Activated T-helper 1 cell treated with anti-CD3 and anti-CD28 coated beads, Interleukin-12 subunit alpha, Interleukin-12 subunit beta, Interleukin-2, Interleukin-4 antibody, amounts not matched to agents 30 ng/mL and 10 ng/mL and 1 ng/mL, durations not matched to agents 14 hours and 24 hours and 36 hours (primary cell): ENCODE measurements at regions not wholly inside any gene's neighbourhood (a gene's known extent, or its start where the extent isn't known, plus 50 kb on each side); places are given as distances from the start of the nearest gene placed in this dataset.

ENCODE experiments used
- DNase-seq: peaks from one replicate; pipeline ENCODE4 v3.0.0; 2021; ENCODE audit warnings: low spot score
- H3K27ac Mint-ChIP-seq: one replicate; pipeline ENCODE4 v1.8.0; 2021; ENCODE audit warnings: mild to moderate bottlenecking, mixed read lengths
- H3K27me3 Mint-ChIP-seq: one replicate; pipeline ENCODE4 v1.8.0; 2022; ENCODE audit warnings: mild to moderate bottlenecking, moderate library complexity, mixed read lengths; ENCODE audit not compliant: insufficient read depth
- H3K36me3 Mint-ChIP-seq: one replicate; pipeline ENCODE4 v1.8.0; 2021; ENCODE audit warnings: low read depth, mixed read lengths
- H3K4me1 Mint-ChIP-seq: one replicate; pipeline ENCODE4 v1.8.0; 2021; ENCODE audit warnings: low read depth, mixed read lengths
- H3K4me3 Mint-ChIP-seq: one replicate; pipeline ENCODE4 v1.8.0; 2021; ENCODE audit warnings: mild to moderate bottlenecking, moderate library complexity, mixed read lengths
- H3K9me3 Mint-ChIP-seq: one replicate; pipeline ENCODE4 v1.8.0; 2021; ENCODE audit warnings: mixed read lengths
- intact Hi-C: fragments of 100-400 bp; cut with micrococcal nuclease; formaldehyde crosslinking; loops from one replicate; pipeline ENCODE4 v1.15.1; 2024

GRCh38 chr1:82880506-82880905 is 1079.8 kb downstream of the ADGRL2 start:
- Mint-ChIP-seq H3K4me1 (no peaks in the 10 kb centered on the region), H3K4me3 (no peak overlapping the region), H3K27ac (no peak overlapping the region), H3K36me3 (no peaks in the 10 kb centered on the region), H3K9me3 (no peaks in the 10 kb centered on the region), H3K27me3 (no peaks in the 10 kb centered on the region)
- intact Hi-C loops: no loop called here
- no peak for DNase-seq

GRCh38 chr1:82879701-82880305 is 1079.1 kb downstream of the ADGRL2 start:
- intact Hi-C loops: no loop called here
- no peak for DNase-seq
- Mint-ChIP-seq H3K27me3 (no peaks in the 10 kb centered on the region), H3K36me3 (no peaks in the 10 kb centered on the region), H3K4me3 (no peak overlapping the region), H3K4me1 (no peaks in the 10 kb centered on the region), H3K9me3 (no peaks in the 10 kb centered on the region), H3K27ac (no peak overlapping the region)

DNA sequence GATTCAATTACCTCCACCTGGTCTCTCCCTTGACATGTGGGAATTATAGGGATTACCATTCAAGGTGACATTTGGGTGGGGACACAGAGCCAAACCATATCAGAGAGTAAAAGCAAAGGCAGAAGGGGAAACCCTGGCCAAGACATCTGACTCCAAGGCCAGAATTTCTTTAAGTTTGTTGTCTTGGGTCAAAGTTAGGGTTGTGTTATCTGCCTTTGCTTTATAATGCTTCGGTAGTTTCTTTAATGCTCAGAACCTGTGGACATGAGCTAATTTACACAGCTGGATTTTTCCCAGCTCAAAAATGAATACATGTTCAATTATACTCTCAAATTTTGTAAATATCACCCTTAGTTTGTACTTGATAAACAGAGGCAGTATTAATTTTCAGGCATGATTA is 1074.4 kb downstream of the ADGRL2 start:
- Mint-ChIP-seq H3K36me3 (no peaks in the 10 kb centered on the region), H3K4me1 (no peaks in the 10 kb centered on the region), H3K9me3 (no peaks in the 10 kb centered on the region), H3K4me3 (no peak overlapping the region), H3K27ac (no peak overlapping the region), H3K27me3 (no peaks in the 10 kb centered on the region)
- no peak for DNase-seq
- intact Hi-C loops: no loop called here

DNA sequence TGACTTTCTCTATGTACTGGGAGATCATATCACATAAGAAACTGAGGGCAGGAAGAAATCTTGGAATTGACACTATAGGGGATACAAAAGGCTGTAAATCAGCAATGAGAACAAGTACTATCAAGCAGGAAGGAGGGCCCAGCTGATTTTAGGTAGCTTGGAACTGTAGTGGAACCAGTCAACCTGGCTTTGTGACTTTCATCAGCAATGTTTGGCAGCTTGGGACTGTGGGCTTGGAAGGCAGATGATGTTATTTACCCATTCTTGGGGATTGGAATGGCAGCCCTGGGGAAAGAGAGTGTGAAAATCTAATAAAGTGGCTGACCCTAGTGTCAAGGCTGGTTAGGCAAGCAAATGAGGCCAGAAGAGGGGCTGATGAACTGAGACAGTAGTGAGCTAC is 1073.3 kb downstream of the ADGRL2 start:
- no peak overlapping the region for H3K27ac Mint-ChIP-seq
- no peaks in the 10 kb centered on the region for H3K4me1 Mint-ChIP-seq
- intact Hi-C loops: no loop called here
- no peak for DNase-seq
- H3K4me3 Mint-ChIP-seq: no peak overlapping the region
- H3K27me3 Mint-ChIP-seq: no peaks in the 10 kb centered on the region
- no peaks in the 10 kb centered on the region for H3K36me3 Mint-ChIP-seq
- H3K9me3 Mint-ChIP-seq: no peaks in the 10 kb centered on the region

GRCh38 chr1:82870332-82870731 is 1069.6 kb downstream of the ADGRL2 start:
- Mint-ChIP-seq H3K9me3 (no peaks in the 10 kb centered on the region), H3K27ac (no peak overlapping the region), H3K27me3 (no peaks in the 10 kb centered on the region), H3K4me3 (no peak overlapping the region), H3K4me1 (no peaks in the 10 kb centered on the region), H3K36me3 (no peaks in the 10 kb centered on the region)
- intact Hi-C loops: no loop called here
- DNase-seq: no peak

DNA sequence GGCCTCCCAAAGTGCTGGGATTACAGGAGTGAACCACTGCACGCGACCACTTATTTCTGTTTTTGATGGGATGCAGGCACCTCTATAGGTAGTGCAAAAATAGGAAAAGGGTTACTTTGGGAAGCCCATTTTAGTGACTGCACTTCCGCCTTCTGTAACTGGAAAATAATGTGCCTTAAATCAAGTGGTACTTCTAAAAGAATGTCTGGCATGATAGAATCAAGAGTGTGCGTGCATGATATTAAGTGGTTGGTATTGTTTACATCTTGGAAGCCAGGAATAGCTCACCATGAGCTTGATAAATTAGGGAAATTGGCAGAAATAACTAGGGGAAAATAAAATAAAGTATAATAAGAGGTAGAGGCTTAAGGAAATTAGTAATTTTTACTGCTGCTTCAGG is 1067.0 kb downstream of the ADGRL2 start:
- H3K27ac Mint-ChIP-seq: no peak overlapping the region
- H3K36me3 Mint-ChIP-seq: no peaks in the 10 kb centered on the region
- intact Hi-C loops: no loop called here

GRCh38 chr1:82861749-82862148 is 1061.0 kb downstream of the ADGRL2 start:
- DNase-seq: no peak
- Mint-ChIP-seq H3K36me3 (no peaks in the 10 kb centered on the region), H3K9me3 (no peaks in the 10 kb centered on the region), H3K4me3 (no peak overlapping the region), H3K27ac (no peak overlapping the region), H3K27me3 (no peaks in the 10 kb centered on the region), H3K4me1 (no peaks in the 10 kb centered on the region)
- intact Hi-C loops: no loop called here

More for the DNA sequence above, 1067.0 kb downstream of the ADGRL2 start:
- no peak for DNase-seq
- no peaks in the 10 kb centered on the region for H3K9me3 Mint-ChIP-seq
- H3K4me1 Mint-ChIP-seq: no peaks in the 10 kb centered on the region
- H3K27me3 Mint-ChIP-seq: no peaks in the 10 kb centered on the region
- no peak overlapping the region for H3K4me3 Mint-ChIP-seq

- Mint-ChIP-seq H3K27me3 (no peaks in the 10 kb centered on the region), H3K4me3 (no peak overlapping the region), H3K27ac (no peak overlapping the region), H3K4me1 (no peaks in the 10 kb centered on the region), H3K36me3 (no peaks in the 10 kb centered on the region), H3K9me3 (no peaks in the 10 kb centered on the region)
- intact Hi-C loops: no loop called here
- no peak for DNase-seq
These were observed 1057.3 kb downstream of the ADGRL2 start for GRCh38 chr1:82858031-82858430.

- Mint-ChIP-seq H3K36me3 (no peaks in the 10 kb centered on the region), H3K27me3 (no peaks in the 10 kb centered on the region), H3K4me3 (no peak overlapping the region), H3K9me3 (no peaks in the 10 kb centered on the region), H3K27ac (no peak overlapping the region), H3K4me1 (no peaks in the 10 kb centered on the region)
- DNase-seq: no peak
- intact Hi-C loops: no loop called here
These were observed 1048.7 kb downstream of the ADGRL2 start for GRCh38 chr1:82849460-82849859.

- Mint-ChIP-seq H3K36me3 (no peaks in the 10 kb centered on the region), H3K27ac (no peak overlapping the region), H3K27me3 (peaks cover 4% of the 10 kb centered on the region), H3K4me3 (no peak overlapping the region), H3K4me1 (no peaks in the 10 kb centered on the region), H3K9me3 (no peaks in the 10 kb centered on the region)
- intact Hi-C loops: no loop called here
- no peak for DNase-seq
These were observed 1047.3 kb downstream of the ADGRL2 start for GRCh38 chr1:82848043-82848442.

- intact Hi-C loops: no loop called here
- no peaks in the 10 kb centered on the region for H3K36me3 Mint-ChIP-seq
- H3K4me1 Mint-ChIP-seq: no peaks in the 10 kb centered on the region
- no peak for DNase-seq
- no peak overlapping the region for H3K4me3 Mint-ChIP-seq
- no peaks in the 10 kb centered on the region for H3K9me3 Mint-ChIP-seq
- H3K27ac Mint-ChIP-seq: no peak overlapping the region
- H3K27me3 Mint-ChIP-seq: peaks cover 4% of the 10 kb centered on the region
These were observed 1045.1 kb downstream of the ADGRL2 start for GRCh38 chr1:82845866-82846265.

DNA sequence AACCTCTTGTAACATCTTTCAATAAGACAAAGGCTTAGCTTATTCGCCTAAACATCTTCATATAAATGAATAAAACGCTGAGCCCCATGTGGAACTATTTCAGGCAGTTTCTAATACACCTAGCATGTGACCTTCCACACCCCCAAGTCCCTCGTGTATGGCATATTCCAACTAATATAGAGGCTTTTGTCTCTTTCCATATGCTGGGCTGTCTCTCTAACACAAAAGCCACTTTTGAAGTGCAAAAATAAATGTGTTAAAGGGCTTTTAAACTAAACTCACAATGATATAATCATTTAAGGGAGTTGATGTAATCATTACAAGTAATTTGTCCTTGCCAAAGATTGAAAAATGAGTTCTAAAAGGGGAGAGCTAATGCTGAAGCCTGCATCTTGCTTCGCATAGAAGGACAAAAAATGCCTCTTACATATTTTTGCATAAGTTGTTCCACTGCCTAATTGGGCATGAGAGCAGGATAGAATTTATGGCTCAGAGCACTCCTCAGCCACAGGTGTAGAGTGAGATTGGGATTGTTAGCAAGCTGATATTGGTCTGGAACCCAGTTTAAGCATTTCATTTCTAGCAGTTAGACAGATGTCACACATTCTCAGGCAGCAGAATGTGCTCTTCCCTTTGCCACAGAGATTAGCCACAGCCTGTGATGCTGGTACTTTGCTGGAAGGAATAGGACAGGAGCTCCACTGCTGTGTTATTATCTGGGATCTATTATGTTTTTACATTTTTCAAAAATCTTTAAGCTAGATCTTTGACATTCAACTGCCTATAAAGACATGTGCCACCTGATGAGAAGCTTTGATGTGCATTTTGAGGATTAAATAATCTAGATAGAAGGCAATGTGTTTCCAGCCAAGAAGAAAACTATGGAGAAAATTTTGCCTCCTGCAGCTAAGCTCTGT is 1044.4 kb downstream of the ADGRL2 start:
- H3K36me3 Mint-ChIP-seq: no peaks in the 10 kb centered on the region
- no peak overlapping the region for H3K27ac Mint-ChIP-seq
- DNase-seq: no peak
- H3K27me3 Mint-ChIP-seq: peaks cover 4% of the 10 kb centered on the region
- intact Hi-C loops: no loop called here
- no peaks in the 10 kb centered on the region for H3K9me3 Mint-ChIP-seq
- H3K4me1 Mint-ChIP-seq: no peaks in the 10 kb centered on the region
- H3K4me3 Mint-ChIP-seq: no peak overlapping the region

DNA sequence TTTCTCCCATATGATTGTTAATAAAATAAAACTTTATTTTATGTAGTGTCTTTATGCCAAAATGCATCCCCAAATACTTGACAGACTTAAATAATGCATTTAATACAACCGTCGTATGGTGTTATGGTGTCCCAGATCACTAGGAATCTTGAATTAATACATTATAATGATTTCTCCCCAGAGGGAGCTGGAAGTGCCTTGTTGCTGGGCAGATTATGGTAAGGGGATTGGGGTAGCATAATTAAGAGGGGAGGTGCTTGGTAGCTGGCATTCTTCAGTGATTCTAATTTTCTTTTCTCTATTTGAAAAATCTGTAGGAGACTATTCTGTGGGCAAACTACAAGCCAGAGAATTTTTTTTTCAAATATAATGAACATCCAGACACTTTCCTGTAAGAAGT is 1043.7 kb downstream of the ADGRL2 start:
- Mint-ChIP-seq H3K4me1 (no peaks in the 10 kb centered on the region), H3K9me3 (no peaks in the 10 kb centered on the region), H3K36me3 (no peaks in the 10 kb centered on the region), H3K4me3 (no peak overlapping the region), H3K27me3 (peaks cover 4% of the 10 kb centered on the region), H3K27ac (no peak overlapping the region)
- intact Hi-C loops: no loop called here
- no peak for DNase-seq
